ENCODE measurements at regions not wholly inside any gene's neighbourhood (a gene's known extent, or its start where the extent isn't known, plus 50 kb on each side); places are given as distances from the start of the nearest gene placed in this dataset.

GRCh38 chr7:69032848-69033247 is 565.4 kb upstream of the AUTS2 start:
- FAIRE-seq (no peak), DNase-seq (no peak), ATAC-seq (no peak)
- H3K9me3 ChIP-seq, result no peaks in the 10 kb centered on the region
- TF ChIP-seq CTCF (IDR thresholded peaks at IDR 0.05), result no peak
- no peaks in the 10 kb centered on the region for H3K4me1 ChIP-seq
- H3K27ac ChIP-seq, result no peak overlapping the region
- no peak overlapping the region for H3K4me3 ChIP-seq
- H3K36me3 ChIP-seq, result no peaks in the 10 kb centered on the region
- no peaks in the 10 kb centered on the region for H3K27me3 ChIP-seq
- intact Hi-C loops (cut with DNase I), result no loop called here
- 55 to 58% methylated on average over 4 of the region's 4 CpGs for WGBS, 2 donors

- Histone ChIP-seq H3K9me3 (no peaks in the 10 kb centered on the region), H3K4me1 (no peaks in the 10 kb centered on the region), H3K27me3 (no peaks in the 10 kb centered on the region), H3K4me3 (no peak overlapping the region), H3K36me3 (no peaks in the 10 kb centered on the region), H3K27ac (no peak overlapping the region)
- intact Hi-C loops (cut with DNase I), result no loop called here
- ATAC-seq (no peak), FAIRE-seq (no peak), DNase-seq (no peak)
- 59 to 65% methylated on average over 7 of the region's 7 CpGs for WGBS, 2 donors
- no peak for TF ChIP-seq CTCF (IDR thresholded peaks at IDR 0.05)
Observed at GRCh38 chr7:69035826-69036225, 562.4 kb upstream of the AUTS2 start.

GRCh38 chr7:69036301-69036700 is 562.0 kb upstream of the AUTS2 start:
- WGBS, 2 donors, result 57 to 58% methylated on average over 7 of the region's 7 CpGs
- no peak for FAIRE-seq
- H3K36me3 ChIP-seq, result no peaks in the 10 kb centered on the region
- no peak overlapping the region for H3K27ac ChIP-seq
- no peak overlapping the region for H3K4me3 ChIP-seq
- no peak for ATAC-seq
- H3K4me1 ChIP-seq, result no peaks in the 10 kb centered on the region
- DNase-seq, result no peak
- intact Hi-C loops (cut with DNase I), result no loop called here
- TF ChIP-seq CTCF (IDR thresholded peaks at IDR 0.05), result no peak
- H3K9me3 ChIP-seq, result no peaks in the 10 kb centered on the region
- no peaks in the 10 kb centered on the region for H3K27me3 ChIP-seq

- TF ChIP-seq CTCF (IDR thresholded peaks at IDR 0.05), result no peak
- FAIRE-seq, result no peak
- no peaks in the 10 kb centered on the region for H3K4me1 ChIP-seq
- no peaks in the 10 kb centered on the region for H3K36me3 ChIP-seq
- intact Hi-C loops (cut with DNase I), result no loop called here
- DNase-seq, result no peak
- WGBS, 2 donors, result 79 to 93% methylated on average over 1 of the region's 1 CpG
- no peaks in the 10 kb centered on the region for H3K27me3 ChIP-seq
- ATAC-seq, result no peak
- no peaks in the 10 kb centered on the region for H3K9me3 ChIP-seq
- no peak overlapping the region for H3K27ac ChIP-seq
- H3K4me3 ChIP-seq, result no peak overlapping the region
Observed at GRCh38 chr7:69038915-69039314, 559.4 kb upstream of the AUTS2 start.

GRCh38 chr7:69042138-69042537 is 556.1 kb upstream of the AUTS2 start:
- 70 to 97% methylated on average over 2 of the region's 2 CpGs for WGBS, 2 donors
- no peaks in the 10 kb centered on the region for H3K36me3 ChIP-seq
- H3K4me3 ChIP-seq, result no peak overlapping the region
- no peak for TF ChIP-seq CTCF (IDR thresholded peaks at IDR 0.05)
- H3K4me1 ChIP-seq, result no peaks in the 10 kb centered on the region
- H3K27ac ChIP-seq, result no peak overlapping the region
- no peaks in the 10 kb centered on the region for H3K9me3 ChIP-seq
- FAIRE-seq, result no peak
- intact Hi-C loops (cut with DNase I), result no loop called here
- DNase-seq, result no peak
- H3K27me3 ChIP-seq, result no peaks in the 10 kb centered on the region
- no peak for ATAC-seq

All from pancreas (tissue), 10 donors.